ENCODE measurements at regions not wholly inside any gene's neighbourhood (a gene's known extent, or its start where the extent isn't known, plus 50 kb on each side); places are given as distances from the start of the nearest gene placed in this dataset.

DNA sequence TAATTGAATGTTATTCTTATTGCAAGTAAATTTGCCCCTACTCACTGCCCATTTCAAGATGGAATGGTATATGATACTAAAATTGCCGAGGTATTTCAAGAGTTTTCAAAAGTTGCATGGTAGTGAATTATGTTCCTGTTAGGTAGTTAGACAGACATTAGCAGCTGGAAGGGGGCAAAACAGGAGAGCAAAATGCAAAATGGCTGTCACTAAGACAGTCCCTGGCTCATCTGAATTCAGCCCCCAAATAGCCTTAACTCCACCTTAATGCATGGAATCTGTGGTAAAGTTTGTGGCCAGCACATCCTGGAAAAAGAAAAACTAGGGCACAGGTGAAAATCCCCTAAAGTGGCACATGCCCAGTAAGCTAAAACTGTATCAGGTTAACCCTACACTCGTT lies 894.9 kb downstream of the NXPH1 start:
- no CpG with 5 or more reads among the region's 2 CpGs for WGBS (ENCODE audit: insufficient coverage)
- DNase-seq = no peak
- TF ChIP-seq, protein P1, sequence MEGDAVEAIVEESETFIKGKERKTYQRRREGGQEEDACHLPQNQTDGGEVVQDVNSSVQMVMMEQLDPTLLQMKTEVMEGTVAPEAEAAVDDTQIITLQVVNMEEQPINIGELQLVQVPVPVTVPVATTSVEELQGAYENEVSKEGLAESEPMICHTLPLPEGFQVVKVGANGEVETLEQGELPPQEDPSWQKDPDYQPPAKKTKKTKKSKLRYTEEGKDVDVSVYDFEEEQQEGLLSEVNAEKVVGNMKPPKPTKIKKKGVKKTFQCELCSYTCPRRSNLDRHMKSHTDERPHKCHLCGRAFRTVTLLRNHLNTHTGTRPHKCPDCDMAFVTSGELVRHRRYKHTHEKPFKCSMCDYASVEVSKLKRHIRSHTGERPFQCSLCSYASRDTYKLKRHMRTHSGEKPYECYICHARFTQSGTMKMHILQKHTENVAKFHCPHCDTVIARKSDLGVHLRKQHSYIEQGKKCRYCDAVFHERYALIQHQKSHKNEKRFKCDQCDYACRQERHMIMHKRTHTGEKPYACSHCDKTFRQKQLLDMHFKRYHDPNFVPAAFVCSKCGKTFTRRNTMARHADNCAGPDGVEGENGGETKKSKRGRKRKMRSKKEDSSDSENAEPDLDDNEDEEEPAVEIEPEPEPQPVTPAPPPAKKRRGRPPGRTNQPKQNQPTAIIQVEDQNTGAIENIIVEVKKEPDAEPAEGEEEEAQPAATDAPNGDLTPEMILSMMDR (IDR thresholded peaks at IDR 0.05) = no peak
- Histone ChIP-seq H3K36me3 (replicated peaks in 1 of 2; ENCODE audit: control insufficient read depth in 1 of 2, insufficient read depth in 2 of 2, low read length in 2 of 2) (no peaks in the 10 kb centered on the region), H3K79me2 (ENCODE audit: insufficient read depth, low read length) (no peaks in the 10 kb centered on the region), H3K4me1 (ENCODE audit: control insufficient read depth in 1 of 2, insufficient read depth in 2 of 2, low read length in 2 of 2) (no peaks in the 10 kb centered on the region), H3K27ac (ENCODE audit: low read depth in 1 of 2, low read length in 2 of 2) (no peak overlapping the region), H4K20me1 (ENCODE audit: insufficient read depth, low read length) (no peaks in the 10 kb centered on the region), H3K4me2 (replicated peaks; ENCODE audit: extremely low read depth, low read length, poor library complexity, severe bottlenecking) (no peak overlapping the region), H3K9ac (ENCODE audit: insufficient read depth, low read length, poor library complexity, severe bottlenecking) (no peak overlapping the region), H3K27me3 (ENCODE audit: control insufficient read depth in 2 of 2, insufficient read depth in 2 of 2, low read length in 2 of 2) (no peaks in the 10 kb centered on the region), H2AFZ (ENCODE audit: insufficient read depth, low read depth, low read length, poor library complexity, severe bottlenecking) (no peak overlapping the region), H3K4me3 (replicated peaks in 1 of 3; ENCODE audit: low read depth in 2 of 3, low read length in 3 of 3) (no peak overlapping the region), H3K9me3 (replicated peaks in 1 of 2; ENCODE audit: control insufficient read depth in 1 of 2, insufficient read depth in 1 of 2, low read length in 2 of 2) (no peaks in the 10 kb centered on the region)
- intact Hi-C loops (cut with micrococcal nuclease) = no loop called here
- Mint-ChIP-seq H3K27ac (no peak overlapping the region), H3K27me3 (ENCODE audit: low read depth in 3 of 3) (peaks cover 0 to 1% (median 0%) of the 10 kb centered on the region in 3 donors), H3K4me3 (no peak overlapping the region), H3K9me3 (peaks cover 0 to 5% (median 2%) of the 10 kb centered on the region in 7 donors), H3K36me3 (no peaks in the 10 kb centered on the region), H3K4me1 (no peaks in the 10 kb centered on the region)

DNA sequence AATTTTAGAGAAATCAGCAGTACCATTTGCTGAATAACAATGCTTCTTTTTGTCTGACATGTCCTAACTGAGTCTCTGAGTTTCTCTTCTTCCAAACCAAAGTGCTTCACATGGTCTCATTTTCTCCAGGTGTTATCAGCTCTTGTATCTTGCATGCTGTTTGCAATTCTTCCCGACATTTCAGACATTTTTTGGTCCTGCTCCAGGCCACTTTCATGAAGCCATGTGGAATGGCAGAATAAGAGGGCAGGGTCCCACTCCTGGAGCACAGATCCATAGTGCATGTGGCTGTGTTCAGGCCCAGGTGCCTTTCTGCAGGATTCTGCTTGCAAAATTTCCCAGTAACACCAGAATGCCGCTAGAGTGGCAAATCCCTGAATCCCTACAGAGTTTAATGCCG lies 916.2 kb downstream of the NXPH1 start:
- Histone ChIP-seq H3K79me2 (ENCODE audit: insufficient read depth, low read length) (no peaks in the 10 kb centered on the region), H2AFZ (ENCODE audit: insufficient read depth, low read depth, low read length, poor library complexity, severe bottlenecking) (no peak overlapping the region), H3K27me3 (ENCODE audit: control insufficient read depth in 2 of 2, insufficient read depth in 2 of 2, low read length in 2 of 2) (no peaks in the 10 kb centered on the region), H3K36me3 (replicated peaks in 1 of 2; ENCODE audit: control insufficient read depth in 1 of 2, insufficient read depth in 2 of 2, low read length in 2 of 2) (no peaks in the 10 kb centered on the region), H4K20me1 (ENCODE audit: insufficient read depth, low read length) (no peaks in the 10 kb centered on the region), H3K4me3 (replicated peaks in 1 of 3; ENCODE audit: low read depth in 2 of 3, low read length in 3 of 3) (no peak overlapping the region), H3K27ac (ENCODE audit: low read depth in 1 of 2, low read length in 2 of 2) (no peak overlapping the region), H3K9me3 (replicated peaks in 1 of 2; ENCODE audit: control insufficient read depth in 1 of 2, insufficient read depth in 1 of 2, low read length in 2 of 2) (peaks cover 7 to 13% of the 10 kb centered on the region in 2 donors), H3K9ac (ENCODE audit: insufficient read depth, low read length, poor library complexity, severe bottlenecking) (no peak overlapping the region), H3K4me1 (ENCODE audit: control insufficient read depth in 1 of 2, insufficient read depth in 2 of 2, low read length in 2 of 2) (no peaks in the 10 kb centered on the region), H3K4me2 (replicated peaks; ENCODE audit: extremely low read depth, low read length, poor library complexity, severe bottlenecking) (no peak overlapping the region)
- Mint-ChIP-seq H3K4me3 (no peak overlapping the region), H3K27ac (no peak overlapping the region), H3K36me3 (no peaks in the 10 kb centered on the region), H3K4me1 (no peaks in the 10 kb centered on the region), H3K27me3 (ENCODE audit: low read depth in 3 of 3) (peaks cover 0 to 4% (median 0%) of the 10 kb centered on the region in 3 donors), H3K9me3 (peaks cover 5 to 12% (median 8%) of the 10 kb centered on the region in 7 donors)
- TF ChIP-seq, protein P1 (IDR thresholded peaks at IDR 0.05) = no peak
- no peak for DNase-seq
- intact Hi-C loops (cut with micrococcal nuclease) = no loop called here
- 100% methylated on average over 1 of the region's 3 CpGs for WGBS (ENCODE audit: insufficient coverage)
